ENCODE measurements at regions not wholly inside any gene's neighbourhood (a gene's known extent, or its start where the extent isn't known, plus 50 kb on each side); places are given as distances from the start of the nearest gene placed in this dataset.

- TF ChIP-seq POLR2AphosphoS5 (IDR thresholded peaks at IDR 0.05; ENCODE audit: borderline replicate concordance, low read depth, low read length) (no peak), EZH2 (IDR thresholded peaks at IDR 0.05) (no peak), FOXP2 (optimal IDR thresholded peaks at IDR 0.05; ENCODE audit: control extremely low read depth, extremely low read length, insufficient read depth) (no peak)
Observed at GRCh38 chr20:9919271-9920014, 80.6 kb upstream of the PAK5 start.
